GM12891 (cell line): ENCODE measurements at regions not wholly inside any gene's neighbourhood (a gene's known extent, or its start where the extent isn't known, plus 50 kb on each side); places are given as distances from the start of the nearest gene placed in this dataset.

Experiments used
- PAX5 ChIP-seq: IDR thresholded peaks from 2 replicates; pipeline ENCODE4 v1.6.1; 2011; ENCODE audit warnings: low read length, moderate library complexity, mild to moderate bottlenecking; ENCODE audit not compliant: insufficient read depth, severe bottlenecking
- POLR2A ChIP-seq: IDR thresholded peaks from 2 replicates; pipeline ENCODE4 v1.6.1; 2011; ENCODE audit warnings: low read depth, low read length, control low read depth
- POLR2AphosphoS5 ChIP-seq: IDR thresholded peaks from 2 replicates; pipeline ENCODE4 v1.6.1; 2011; ENCODE audit warnings: low read depth, low read length, control low read depth
- POU2F2 ChIP-seq: IDR thresholded peaks from 2 replicates; pipeline ENCODE4 v1.6.1; 2011; ENCODE audit warnings: low read depth, mild to moderate bottlenecking, control low read depth, low read length, moderate library complexity
- SPI1 ChIP-seq: IDR thresholded peaks from 2 replicates; pipeline ENCODE4 v1.6.1; 2011; ENCODE audit warnings: low read depth, low read length, control low read depth
- TAF1 ChIP-seq: IDR thresholded peaks from 2 replicates; pipeline ENCODE4 v1.6.1; 2011; ENCODE audit warnings: low read depth, low read length, control low read depth

- TF ChIP-seq POLR2A (no peak), PAX5 (no peak), TAF1 (no peak), POLR2AphosphoS5 (no peak), SPI1 (no peak), POU2F2 (no peak)
Observed at GRCh38 chr21:35510294-35510693, 461.2 kb upstream of the RUNX1 start.
